Gastroesophageal sphincter (tissue), 4 donors: ENCODE measurements at regions not wholly inside any gene's neighbourhood (a gene's known extent, or its start where the extent isn't known, plus 50 kb on each side); places are given as distances from the start of the nearest gene placed in this dataset.

Experiments used
- ATAC-seq: fragments of 150-250 bp; one replicate; pipeline ENCODE4 v1.9.1; 2016; ENCODE audit warnings: mild to moderate bottlenecking, moderate library complexity
- H3K27ac ChIP-seq, 4 donors: fragments of 200-600 bp; sonication (generic) in 3 of 4; 1 replicate in 3 of 4; 2 replicates in 1 of 4; pipeline ENCODE4 v1.5.1; 2016 to 2019
- H3K27me3 ChIP-seq: fragments of 200-600 bp; sonication (generic); one replicate; pipeline ENCODE4 v1.5.1; 2019
- H3K36me3 ChIP-seq, 2 donors: fragments of 200-600 bp; sonication (generic); one replicate each; pipeline ENCODE4 v1.5.1; 2019; ENCODE audit warnings: control low read depth in 1 of 2
- H3K4me1 ChIP-seq, 3 donors: fragments of 200-600 bp; sonication (generic); 1 replicate in 2 of 3; 2 replicates in 1 of 3; pipeline ENCODE4 v1.5.1; 2016 to 2019; ENCODE audit warnings: control low read depth in 2 of 3
- H3K4me3 ChIP-seq, 2 donors: fragments of 200-600 bp; sonication (generic); one replicate each; pipeline ENCODE4 v1.5.1; 2019; ENCODE audit warnings: mild to moderate bottlenecking in 1 of 2, moderate library complexity in 1 of 2
- H3K9me3 ChIP-seq, 3 donors: fragments of 200-600 bp; sonication (generic); one replicate each; pipeline ENCODE4 v1.5.1; 2017 to 2019; ENCODE audit warnings: control low read depth in 2 of 3
- EP300 ChIP-seq: sonication (generic); formaldehyde crosslinking; IDR thresholded peaks from one replicate; pipeline ENCODE4 v1.6.1; 2017; ENCODE audit warnings: antibody characterized with exemption, mild to moderate bottlenecking
- POLR2A ChIP-seq, 2 donors: fragments of 450-650 bp; IDR thresholded peaks; one replicate each; pipeline ENCODE4 v1.6.1; 2017; ENCODE audit warnings: antibody characterized with exemption in 2 of 2, mild to moderate bottlenecking in 2 of 2, moderate library complexity in 1 of 2
- POLR2AphosphoS5 ChIP-seq: sonication (generic); formaldehyde crosslinking; IDR thresholded peaks from one replicate; pipeline ENCODE4 v1.6.1; 2017; ENCODE audit warnings: antibody characterized with exemption
- WGBS, 2 donors: methylation state at CpG; one replicate each; pipeline ENCODE4 v1.1.5; 2018; ENCODE audit warnings: low coverage in 1 of 2; 5-methylcytosine and 5-hydroxymethylcytosine counted together
- small RNA-seq, 4 donors: library from RNA; depleted of rRNA; stranded (forward); fragments of <200 nt; gene quantifications; one replicate each; pipeline ENCODE3, GENCODE V24; 2016
- TF ChIP-seq, protein P1 (sequence below), 4 experiments: fragments of 200-600 bp in 2 of 4; fragments of 450-650 bp in 2 of 4; sonication (generic) in 1 of 4; IDR thresholded peaks; one replicate each; pipeline ENCODE4 v1.5.1; 2017 to 2019; ENCODE audit warnings: antibody characterized with exemption in 4 of 4, mild to moderate bottlenecking in 2 of 4, moderate library complexity in 2 of 4

DNA sequence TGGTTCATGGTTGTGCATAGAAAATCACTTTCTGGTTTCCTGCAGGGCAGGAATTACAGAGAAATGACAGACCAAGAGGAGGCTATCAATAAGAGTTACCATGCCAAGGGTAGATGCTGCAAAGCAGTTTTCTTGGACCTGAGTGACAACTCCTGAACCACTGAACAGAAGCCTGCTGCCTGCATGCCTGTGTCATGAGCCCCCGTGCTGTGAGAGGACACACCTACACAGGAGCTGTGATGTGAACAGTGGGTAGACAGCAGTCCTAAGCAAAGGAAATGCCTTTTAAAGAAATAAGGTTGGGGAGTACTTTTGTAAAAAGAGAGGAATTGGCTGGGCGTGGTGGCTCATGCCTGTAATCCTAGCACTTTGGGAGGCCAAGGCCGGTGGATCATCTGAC lies 54.2 kb upstream of the CREB1 start:
- H3K4me3 ChIP-seq: no peak overlapping the region
- no peak overlapping the region for H3K27ac ChIP-seq
- peaks cover 2 to 52% (median 12%) of the 10 kb centered on the region in 3 donors for H3K4me1 ChIP-seq
- TF ChIP-seq POLR2A (IDR thresholded peaks at IDR 0.05) (no peak), EP300 (no peak)
- TF ChIP-seq, protein P1, sequence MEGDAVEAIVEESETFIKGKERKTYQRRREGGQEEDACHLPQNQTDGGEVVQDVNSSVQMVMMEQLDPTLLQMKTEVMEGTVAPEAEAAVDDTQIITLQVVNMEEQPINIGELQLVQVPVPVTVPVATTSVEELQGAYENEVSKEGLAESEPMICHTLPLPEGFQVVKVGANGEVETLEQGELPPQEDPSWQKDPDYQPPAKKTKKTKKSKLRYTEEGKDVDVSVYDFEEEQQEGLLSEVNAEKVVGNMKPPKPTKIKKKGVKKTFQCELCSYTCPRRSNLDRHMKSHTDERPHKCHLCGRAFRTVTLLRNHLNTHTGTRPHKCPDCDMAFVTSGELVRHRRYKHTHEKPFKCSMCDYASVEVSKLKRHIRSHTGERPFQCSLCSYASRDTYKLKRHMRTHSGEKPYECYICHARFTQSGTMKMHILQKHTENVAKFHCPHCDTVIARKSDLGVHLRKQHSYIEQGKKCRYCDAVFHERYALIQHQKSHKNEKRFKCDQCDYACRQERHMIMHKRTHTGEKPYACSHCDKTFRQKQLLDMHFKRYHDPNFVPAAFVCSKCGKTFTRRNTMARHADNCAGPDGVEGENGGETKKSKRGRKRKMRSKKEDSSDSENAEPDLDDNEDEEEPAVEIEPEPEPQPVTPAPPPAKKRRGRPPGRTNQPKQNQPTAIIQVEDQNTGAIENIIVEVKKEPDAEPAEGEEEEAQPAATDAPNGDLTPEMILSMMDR (IDR thresholded peaks at IDR 0.05): no peak
- no peak for ATAC-seq
- H3K36me3 ChIP-seq: no peaks in the 10 kb centered on the region
- no peaks in the 10 kb centered on the region for H3K9me3 ChIP-seq
- WGBS, 2 donors: 61 to 63% methylated on average over 3 of the region's 3 CpGs
- no peaks in the 10 kb centered on the region for H3K27me3 ChIP-seq

DNA sequence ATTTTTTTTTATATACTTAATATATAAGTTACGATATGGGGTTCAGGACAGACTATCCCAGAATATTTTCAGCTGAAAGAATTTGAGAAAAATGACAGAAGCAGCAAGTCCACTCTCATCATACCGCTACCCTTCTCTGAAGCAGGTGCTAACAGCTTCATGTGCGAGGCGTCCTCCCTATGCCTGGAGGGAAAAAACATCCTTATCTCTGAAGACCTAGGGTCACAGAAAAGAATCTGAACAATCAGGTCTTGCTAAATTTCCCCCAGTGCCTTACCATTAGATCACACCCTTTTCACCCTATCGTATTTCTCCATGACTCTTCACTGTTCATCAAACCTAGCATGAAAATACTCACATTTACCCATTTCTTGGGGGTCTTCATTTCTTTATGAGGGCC lies 51.9 kb upstream of the CREB1 start:
- H3K9me3 ChIP-seq: no peaks in the 10 kb centered on the region
- no peak overlapping the region for H3K4me3 ChIP-seq
- TF ChIP-seq, protein P1 (IDR thresholded peaks at IDR 0.05): no peak
- TF ChIP-seq POLR2AphosphoS5 (no peak), EP300 (no peak), POLR2A (IDR thresholded peaks at IDR 0.05) (no peak)
- no peak overlapping the region for H3K27ac ChIP-seq
- H3K27me3 ChIP-seq: no peaks in the 10 kb centered on the region
- H3K36me3 ChIP-seq: no peaks in the 10 kb centered on the region
- no peak for ATAC-seq
- H3K4me1 ChIP-seq: peaks cover 6 to 68% (median 9%) of the 10 kb centered on the region in 3 donors
- 80 to 93% methylated on average over 5 of the region's 5 CpGs for WGBS, 2 donors

DNA sequence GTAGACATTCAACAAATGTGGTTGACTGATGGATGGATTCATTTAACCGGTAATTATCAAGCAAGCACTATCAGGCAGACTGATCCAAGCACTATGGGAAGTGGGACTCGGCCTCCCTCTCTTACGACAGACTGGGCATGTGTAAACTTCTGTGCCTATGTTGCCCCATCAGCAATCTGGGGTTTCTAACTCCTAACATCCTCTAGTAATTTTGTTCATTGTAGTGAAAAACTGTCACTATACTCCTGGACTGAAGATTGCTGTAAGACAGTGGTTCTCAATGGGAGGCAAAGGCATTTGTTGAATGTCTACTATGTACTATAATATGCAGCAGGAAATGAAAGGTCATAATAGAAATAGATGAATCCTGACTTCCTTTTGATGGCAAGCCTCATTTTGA lies 51.2 kb upstream of the CREB1 start:
- H3K4me1 ChIP-seq: peaks cover 2 to 68% (median 9%) of the 10 kb centered on the region in 3 donors
- 78 to 82% methylated on average over 3 of the region's 3 CpGs for WGBS, 2 donors
- H3K4me3 ChIP-seq: no peak overlapping the region
- peak; percentile 29 for ATAC-seq
- TF ChIP-seq EP300 (no peak), POLR2AphosphoS5 (no peak), POLR2A (IDR thresholded peaks at IDR 0.05) (no peak)
- TF ChIP-seq, protein P1 (IDR thresholded peaks at IDR 0.05): no peak
- H3K27me3 ChIP-seq: no peaks in the 10 kb centered on the region
- no peaks in the 10 kb centered on the region for H3K9me3 ChIP-seq
- peak overlapping the region in 1 of 4 donors; percentile 74 for H3K27ac ChIP-seq
- H3K36me3 ChIP-seq: no peaks in the 10 kb centered on the region

DNA sequence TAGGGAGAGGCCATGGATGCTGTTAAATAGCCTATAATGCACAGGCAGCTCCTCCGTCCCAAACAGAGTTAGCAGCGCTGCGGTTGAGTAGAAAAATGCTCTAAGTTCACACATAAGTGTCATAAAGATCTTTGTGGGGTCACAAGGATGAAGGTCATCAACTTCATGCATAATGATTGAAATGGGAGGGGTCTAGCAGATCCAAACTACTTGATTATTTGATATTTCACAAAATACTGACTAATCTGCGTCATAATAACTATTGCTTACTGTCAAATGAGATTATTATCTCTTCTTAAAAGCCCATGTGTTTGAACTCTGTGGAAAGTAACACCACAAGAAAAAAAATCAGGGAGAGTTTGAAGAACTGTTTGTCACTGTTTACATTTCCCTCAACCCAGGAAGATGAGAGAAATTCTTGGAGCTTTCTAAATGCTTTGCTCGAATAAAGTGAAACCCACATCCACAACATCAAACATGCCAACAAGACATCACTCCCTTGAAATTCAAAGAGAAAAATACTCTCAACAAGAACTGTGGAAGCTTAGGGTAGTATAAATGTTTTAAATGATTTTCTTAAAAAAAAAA lies 50.5 kb upstream of the CREB1 start:
- no peak overlapping the region for H3K4me3 ChIP-seq
- WGBS, 2 donors: 67 to 68% methylated on average over 5 of the region's 5 CpGs
- H3K36me3 ChIP-seq: no peaks in the 10 kb centered on the region
- TF ChIP-seq EP300 (no peak), POLR2AphosphoS5 (no peak), POLR2A (IDR thresholded peaks at IDR 0.05) (no peak)
- TF ChIP-seq, protein P1 (IDR thresholded peaks at IDR 0.05): no peak
- peak overlapping the region; percentile 18 to 74 (median 64) for H3K27ac ChIP-seq
- H3K4me1 ChIP-seq: peaks cover 0 to 68% (median 12%) of the 10 kb centered on the region in 3 donors
- no peak for ATAC-seq
- no peaks in the 10 kb centered on the region for H3K27me3 ChIP-seq
- H3K9me3 ChIP-seq: no peaks in the 10 kb centered on the region

Small RNA genes lying in the stretch of these regions (small RNA-seq; reads per million reads assigned to genes)
- 0 reads per million in 4 donors for gene MIR1302-4
